ENCODE measurements at regions not wholly inside any gene's neighbourhood (a gene's known extent, or its start where the extent isn't known, plus 50 kb on each side); places are given as distances from the start of the nearest gene placed in this dataset.

DNA sequence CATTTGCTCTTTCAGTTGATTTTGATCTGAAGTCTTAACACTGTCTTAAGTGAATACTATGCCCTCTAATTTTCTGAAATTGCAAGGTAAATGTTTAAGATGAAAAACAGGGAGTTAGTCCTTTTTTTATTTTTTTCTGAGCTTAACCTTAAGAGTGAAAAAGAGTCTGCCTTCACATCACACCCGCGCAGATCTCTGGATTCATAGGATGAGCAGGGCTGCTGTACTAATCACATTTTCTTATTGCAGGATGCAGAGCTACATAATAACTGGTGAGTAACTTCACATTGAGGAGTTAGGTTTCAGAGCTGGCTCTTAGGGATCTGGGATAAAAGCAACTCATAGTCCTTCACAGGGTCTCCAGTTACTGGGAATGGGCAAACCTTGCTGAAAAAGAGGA is 188.7 kb upstream of the ATP1B1 start:
- no peak for DNase-seq (ENCODE audit: low read depth in 2 of 2)

- no peak for DNase-seq (ENCODE audit: low read depth in 2 of 2)
These were observed 187.4 kb upstream of the ATP1B1 start for GRCh38 chr1:168918860-168919741.

DNA sequence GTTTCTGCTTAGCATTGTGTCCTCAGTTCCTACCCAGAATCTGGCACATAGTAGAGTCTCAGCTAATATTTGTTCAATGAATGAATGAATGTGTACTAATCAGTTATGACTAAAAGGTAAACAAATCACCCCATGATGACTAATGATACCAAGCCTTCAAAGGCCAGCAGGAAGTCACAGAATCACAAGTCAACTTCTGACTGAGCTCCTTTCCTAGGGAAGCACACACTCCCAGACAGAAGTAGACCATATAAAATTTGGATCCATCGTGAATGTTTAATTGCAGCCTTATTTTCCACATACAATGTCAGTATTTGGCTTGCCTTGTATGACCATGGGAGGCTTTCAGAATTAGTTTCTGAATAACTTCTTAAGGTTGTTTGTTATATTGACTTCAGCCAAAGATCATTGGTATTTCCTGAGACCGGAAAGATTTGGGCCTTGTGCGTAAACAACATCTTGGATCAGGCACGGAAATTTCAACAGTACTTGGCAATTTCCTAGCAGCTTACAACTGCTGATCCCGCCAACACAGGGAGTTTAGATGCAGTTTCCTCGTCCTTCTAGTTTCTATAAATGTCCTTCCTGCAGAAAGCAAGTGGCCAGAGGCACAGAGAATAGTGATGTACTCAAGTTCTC is 185.9 kb upstream of the ATP1B1 start:
- no peak for DNase-seq (ENCODE audit: low read depth in 2 of 2)

DNA sequence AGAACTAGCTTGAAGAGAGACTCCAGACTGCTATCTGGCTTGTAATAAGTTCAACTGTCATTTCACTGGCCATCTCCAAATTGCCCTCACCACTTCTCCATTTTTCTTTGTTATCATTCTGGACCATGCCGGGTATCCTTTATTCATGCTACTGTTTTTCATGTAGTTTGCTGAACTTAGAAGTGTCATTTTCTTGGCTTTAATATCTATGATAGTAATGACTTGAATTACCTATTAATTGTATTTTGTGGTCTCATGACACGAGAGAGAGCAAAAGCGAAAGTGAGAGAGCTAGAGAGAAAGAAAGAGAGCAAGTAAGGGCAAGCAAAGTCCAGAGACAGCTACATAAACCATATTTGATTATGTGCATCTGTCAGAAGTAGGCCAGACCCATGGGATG is 184.9 kb upstream of the ATP1B1 start:
- DNase-seq (ENCODE audit: low read depth in 2 of 2), result no peak

GRCh38 chr1:168923521-168924136 is 182.9 kb upstream of the ATP1B1 start:
- DNase-seq (ENCODE audit: low read depth in 2 of 2), result no peak

- DNase-seq (ENCODE audit: low read depth in 2 of 2), result no peak
These were observed 181.5 kb upstream of the ATP1B1 start for GRCh38 chr1:168924976-168925375.

- no peak for DNase-seq (ENCODE audit: low read depth in 2 of 2)
These were observed 180.3 kb upstream of the ATP1B1 start for GRCh38 chr1:168926236-168926635.

DNA sequence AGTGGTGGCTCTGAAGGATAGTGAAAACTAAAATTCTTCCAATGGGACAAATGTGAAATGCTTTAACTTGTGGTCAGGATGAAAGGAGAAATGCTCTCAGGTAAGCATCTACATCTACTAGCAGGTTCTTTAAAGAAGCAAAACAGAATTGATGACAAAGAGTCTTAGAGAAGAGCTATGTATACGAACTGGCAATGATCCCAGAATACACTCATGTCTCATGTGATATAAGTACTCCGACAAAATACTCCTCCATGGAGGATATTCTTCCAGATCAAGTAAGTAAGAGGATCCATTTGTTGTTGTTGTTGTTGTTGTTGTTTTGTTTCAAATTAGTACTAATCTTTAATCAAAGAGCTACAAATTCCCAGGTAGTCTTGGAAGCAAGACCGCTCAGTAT is 174.0 kb upstream of the ATP1B1 start:
- DNase-seq (ENCODE audit: low read depth in 2 of 2), result no peak

DNA sequence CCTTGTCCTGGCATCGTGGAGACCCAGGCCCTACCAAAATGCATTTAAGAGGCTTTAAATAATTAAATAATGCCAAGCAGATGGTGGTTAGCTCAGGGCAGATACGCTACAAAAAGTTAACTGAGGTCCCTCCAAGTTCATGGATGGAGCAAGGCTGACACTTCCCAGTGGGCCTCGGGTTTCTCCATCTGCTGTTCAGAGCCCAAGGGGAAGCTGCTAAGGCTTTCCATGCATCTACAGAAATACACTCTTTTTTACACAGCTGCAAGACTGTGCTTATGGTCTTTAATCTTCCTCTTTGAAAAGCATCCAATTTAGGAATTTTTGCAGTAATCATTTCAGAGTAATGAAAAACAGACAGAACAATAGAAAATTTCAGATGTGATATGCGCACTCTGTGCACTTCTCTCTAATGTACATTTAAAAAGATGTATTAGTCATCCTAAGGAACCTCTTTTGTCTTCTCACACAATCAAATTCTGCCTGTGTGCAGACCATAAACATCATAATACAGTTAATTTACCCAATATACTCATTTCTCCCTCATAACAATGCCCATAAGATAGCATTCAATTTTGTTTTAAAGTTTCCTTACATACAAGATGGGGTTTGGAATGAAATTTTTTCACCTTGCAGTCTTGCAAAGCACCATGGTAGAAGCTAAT is 173.2 kb upstream of the ATP1B1 start:
- DNase-seq (ENCODE audit: low read depth in 2 of 2), result no peak

- no peak for DNase-seq (ENCODE audit: low read depth in 2 of 2)
These were observed 167.2 kb upstream of the ATP1B1 start for GRCh38 chr1:168939110-168939946.

GRCh38 chr1:168939947-168940223 is 166.6 kb upstream of the ATP1B1 start:
- DNase-seq (ENCODE audit: low read depth in 2 of 2), result no peak

DNA sequence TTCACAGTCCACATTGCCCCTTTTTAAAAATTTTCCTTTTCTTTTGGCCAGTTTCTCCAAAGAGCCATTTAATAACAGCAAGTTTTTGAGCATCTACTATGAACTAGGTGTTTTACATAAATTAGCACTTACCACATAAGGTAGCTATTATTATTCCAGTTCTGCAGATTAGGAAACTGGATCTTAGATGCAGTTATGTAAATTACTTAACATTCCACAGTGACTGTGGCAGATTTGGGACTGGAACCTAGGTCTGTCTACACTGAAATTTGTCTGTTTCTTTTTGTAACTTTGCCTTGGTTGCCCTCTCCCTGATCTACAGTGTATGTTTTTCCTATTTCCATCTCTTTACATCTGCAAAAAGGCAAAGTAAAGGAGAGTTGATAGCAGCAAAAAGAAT is 164.8 kb upstream of the ATP1B1 start:
- no peak for DNase-seq (ENCODE audit: low read depth in 2 of 2)

- DNase-seq (ENCODE audit: low read depth in 2 of 2), result no peak
These were observed 164.3 kb upstream of the ATP1B1 start for GRCh38 chr1:168942165-168942564.

- DNase-seq (ENCODE audit: low read depth in 2 of 2), result no peak
These were observed 160.6 kb upstream of the ATP1B1 start for GRCh38 chr1:168945870-168946269.

GRCh38 chr1:168947041-168947440 is 159.4 kb upstream of the ATP1B1 start:
- no peak for DNase-seq (ENCODE audit: low read depth in 2 of 2)

DNA sequence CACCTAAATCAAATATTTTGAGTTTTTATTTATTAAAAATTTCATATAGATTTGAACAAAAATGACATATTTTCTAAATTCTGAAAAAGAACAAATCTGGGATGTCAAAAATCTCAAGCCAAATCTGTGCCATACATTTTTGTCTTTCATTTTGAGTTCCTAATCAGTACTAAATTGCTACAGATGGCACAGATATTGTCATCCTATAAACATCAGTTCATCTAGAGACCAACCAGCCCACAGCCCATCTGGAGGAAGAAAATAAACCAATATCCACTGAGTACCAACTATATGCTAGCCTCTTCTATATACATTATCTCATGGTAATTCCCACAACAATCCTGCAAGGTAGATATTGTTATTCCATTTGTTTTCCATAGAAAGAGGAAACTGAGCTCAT is 156.8 kb upstream of the ATP1B1 start:
- DNase-seq (ENCODE audit: low read depth in 2 of 2), result no peak

- no peak for DNase-seq (ENCODE audit: low read depth in 2 of 2)
These were observed 148.7 kb upstream of the ATP1B1 start for GRCh38 chr1:168957818-168958217.

GRCh38 chr1:168958562-168959289 is 147.8 kb upstream of the ATP1B1 start:
- DNase-seq (ENCODE audit: low read depth in 2 of 2), result no peak

DNA sequence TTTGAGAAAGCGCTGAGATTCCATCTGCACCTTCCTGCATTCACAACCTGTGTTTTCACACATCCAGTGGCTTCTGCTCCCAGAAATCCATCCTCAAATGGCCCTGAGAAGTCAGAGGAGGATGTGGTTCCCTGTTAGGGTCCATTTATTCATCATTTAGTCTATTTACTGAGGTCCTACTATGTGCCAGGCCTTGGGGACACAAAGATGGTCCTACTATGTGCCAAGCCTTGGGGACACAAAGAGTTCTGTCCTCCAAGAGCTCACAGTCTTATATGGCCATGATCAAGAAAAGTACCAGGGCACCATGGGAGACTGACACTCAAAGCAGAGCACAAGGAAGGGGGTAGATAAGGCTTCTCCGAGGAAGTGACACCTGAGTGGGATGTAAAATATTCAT is 147.1 kb upstream of the ATP1B1 start:
- no peak for DNase-seq (ENCODE audit: low read depth in 2 of 2)

GRCh38 chr1:168960114-168960513 is 146.4 kb upstream of the ATP1B1 start:
- DNase-seq (ENCODE audit: low read depth in 2 of 2), result no peak

DNA sequence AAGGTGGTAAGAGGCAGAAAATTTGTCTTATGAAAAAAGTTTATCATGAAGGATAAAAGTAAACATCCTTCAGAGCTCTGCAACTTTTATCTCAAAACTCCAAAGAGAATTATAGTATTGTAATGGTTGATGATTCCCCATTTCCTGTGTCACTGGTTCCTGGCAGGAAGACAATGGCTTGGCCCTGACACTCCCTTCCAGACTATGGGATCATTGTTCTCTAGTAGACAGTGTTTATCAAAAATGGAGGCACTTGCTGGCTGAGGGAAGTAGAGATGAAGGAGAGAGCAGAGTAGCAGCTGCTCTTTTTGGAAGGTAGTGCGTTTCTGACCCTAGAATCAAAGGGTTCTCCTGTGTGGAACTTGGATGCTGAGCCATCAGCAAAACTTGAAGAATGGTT is 145.9 kb upstream of the ATP1B1 start:
- DNase-seq (ENCODE audit: low read depth in 2 of 2), result no peak
